ENCODE measurements at regions not wholly inside any gene's neighbourhood (a gene's known extent, or its start where the extent isn't known, plus 50 kb on each side); places are given as distances from the start of the nearest gene placed in this dataset.

DNA sequence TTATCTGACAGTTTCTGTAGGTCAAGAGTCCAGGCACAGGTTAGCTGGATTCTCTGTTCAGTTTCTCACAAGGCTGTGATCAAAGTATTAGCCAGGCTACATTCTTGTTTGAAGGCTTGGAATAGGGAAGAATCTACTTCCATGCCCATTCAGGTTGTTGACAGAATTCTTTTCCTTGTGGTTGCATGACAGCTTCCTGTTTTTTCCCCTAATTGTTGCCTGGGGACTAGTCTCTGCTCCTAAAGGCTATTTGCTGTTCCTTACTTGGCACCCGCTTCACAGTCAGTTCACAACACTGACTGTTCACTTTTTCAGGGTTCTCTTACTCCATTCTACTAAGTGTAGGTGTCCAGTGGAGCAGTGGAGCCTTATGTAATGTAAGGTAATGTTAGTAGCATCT, 115.4 kb upstream of the GBE1 start:
- Histone ChIP-seq H3K27me3 (ENCODE audit: control insufficient read depth, insufficient read depth, low read length) (no peaks in the 10 kb centered on the region), H3K4me3 (ENCODE audit: low read depth, low read length) (no peak overlapping the region), H3K36me3 (ENCODE audit: control insufficient read depth, insufficient read depth, low read length) (no peaks in the 10 kb centered on the region)
- TF ChIP-seq, protein P1, sequence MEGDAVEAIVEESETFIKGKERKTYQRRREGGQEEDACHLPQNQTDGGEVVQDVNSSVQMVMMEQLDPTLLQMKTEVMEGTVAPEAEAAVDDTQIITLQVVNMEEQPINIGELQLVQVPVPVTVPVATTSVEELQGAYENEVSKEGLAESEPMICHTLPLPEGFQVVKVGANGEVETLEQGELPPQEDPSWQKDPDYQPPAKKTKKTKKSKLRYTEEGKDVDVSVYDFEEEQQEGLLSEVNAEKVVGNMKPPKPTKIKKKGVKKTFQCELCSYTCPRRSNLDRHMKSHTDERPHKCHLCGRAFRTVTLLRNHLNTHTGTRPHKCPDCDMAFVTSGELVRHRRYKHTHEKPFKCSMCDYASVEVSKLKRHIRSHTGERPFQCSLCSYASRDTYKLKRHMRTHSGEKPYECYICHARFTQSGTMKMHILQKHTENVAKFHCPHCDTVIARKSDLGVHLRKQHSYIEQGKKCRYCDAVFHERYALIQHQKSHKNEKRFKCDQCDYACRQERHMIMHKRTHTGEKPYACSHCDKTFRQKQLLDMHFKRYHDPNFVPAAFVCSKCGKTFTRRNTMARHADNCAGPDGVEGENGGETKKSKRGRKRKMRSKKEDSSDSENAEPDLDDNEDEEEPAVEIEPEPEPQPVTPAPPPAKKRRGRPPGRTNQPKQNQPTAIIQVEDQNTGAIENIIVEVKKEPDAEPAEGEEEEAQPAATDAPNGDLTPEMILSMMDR (IDR thresholded peaks at IDR 0.05; ENCODE audit: insufficient read depth, low read depth, low read length): no peak
- ChIA-PET POLR2A (no interaction called here), CTCF (interaction anchor here (0.7 kb wide), 1 partner anchor 25 kb away, joined by 3 read pairs; no protein-coding TSS in a partner anchor)
- DNase-seq (ENCODE audit: low read depth): no peak

DNA sequence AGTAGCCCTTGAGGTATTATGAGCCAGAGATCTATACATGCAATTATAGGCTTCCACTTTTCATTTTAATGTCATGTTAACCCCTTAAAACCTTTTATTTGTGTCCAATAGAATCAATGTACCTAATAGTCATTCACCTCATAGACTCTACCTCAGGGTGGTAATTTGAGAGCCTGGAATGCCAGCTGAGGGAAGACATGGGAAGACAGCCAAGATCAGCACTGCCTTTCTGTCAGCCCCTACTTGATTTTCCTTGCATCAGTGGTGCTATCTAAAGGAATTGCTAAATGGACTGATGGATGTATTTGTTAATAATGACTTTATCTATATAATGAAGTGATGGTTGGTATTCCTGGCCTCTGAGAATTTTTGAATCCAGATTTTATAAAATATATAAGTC, 113.3 kb upstream of the GBE1 start:
- POLR2A ChIA-PET: no interaction called here
- Histone ChIP-seq H3K4me3 (ENCODE audit: low read depth, low read length) (no peak overlapping the region), H3K36me3 (ENCODE audit: control insufficient read depth, insufficient read depth, low read length) (no peaks in the 10 kb centered on the region), H3K27me3 (ENCODE audit: control insufficient read depth, insufficient read depth, low read length) (no peaks in the 10 kb centered on the region)
- TF ChIP-seq, protein P1 (IDR thresholded peaks at IDR 0.05; ENCODE audit: insufficient read depth, low read depth, low read length): no peak
- CTCF ChIA-PET: interaction anchor here (1.2 to 2.0 kb wide), 2 partner anchors 35 to 36 kb away, joined by 3 to 4 read pairs; no protein-coding TSS in a partner anchor
- DNase-seq (ENCODE audit: low read depth): no peak

DNA sequence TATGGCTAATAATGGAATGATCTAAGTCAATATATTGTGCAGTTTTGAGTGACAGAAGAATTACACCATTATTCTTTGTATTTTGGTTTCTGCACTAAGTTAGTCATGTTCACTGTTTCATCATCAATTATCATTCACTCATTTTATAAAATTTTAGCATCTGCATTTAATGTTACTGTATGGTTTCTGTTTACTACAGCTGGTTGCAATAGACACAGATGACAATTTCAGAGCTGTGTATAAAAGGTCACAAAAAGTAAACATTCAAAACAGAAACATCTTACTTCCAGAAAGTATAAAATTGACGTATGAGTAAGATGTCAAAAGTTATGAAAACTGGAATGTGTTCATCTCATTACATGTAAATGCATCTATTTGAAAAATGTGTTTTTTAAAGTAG, 111.1 kb upstream of the GBE1 start:
- TF ChIP-seq, protein P1 (IDR thresholded peaks at IDR 0.05; ENCODE audit: insufficient read depth, low read depth, low read length): no peak
- ChIA-PET CTCF (interaction anchor here (0.6 to 1.2 kb wide), 2 partner anchors 207 to 260 kb away, joined by 3 to 5 read pairs; no protein-coding TSS in a partner anchor), POLR2A (no interaction called here)
- Histone ChIP-seq H3K4me3 (ENCODE audit: low read depth, low read length) (no peak overlapping the region), H3K27me3 (ENCODE audit: control insufficient read depth, insufficient read depth, low read length) (no peaks in the 10 kb centered on the region), H3K36me3 (ENCODE audit: control insufficient read depth, insufficient read depth, low read length) (no peaks in the 10 kb centered on the region)
- no peak for DNase-seq (ENCODE audit: low read depth)

DNA sequence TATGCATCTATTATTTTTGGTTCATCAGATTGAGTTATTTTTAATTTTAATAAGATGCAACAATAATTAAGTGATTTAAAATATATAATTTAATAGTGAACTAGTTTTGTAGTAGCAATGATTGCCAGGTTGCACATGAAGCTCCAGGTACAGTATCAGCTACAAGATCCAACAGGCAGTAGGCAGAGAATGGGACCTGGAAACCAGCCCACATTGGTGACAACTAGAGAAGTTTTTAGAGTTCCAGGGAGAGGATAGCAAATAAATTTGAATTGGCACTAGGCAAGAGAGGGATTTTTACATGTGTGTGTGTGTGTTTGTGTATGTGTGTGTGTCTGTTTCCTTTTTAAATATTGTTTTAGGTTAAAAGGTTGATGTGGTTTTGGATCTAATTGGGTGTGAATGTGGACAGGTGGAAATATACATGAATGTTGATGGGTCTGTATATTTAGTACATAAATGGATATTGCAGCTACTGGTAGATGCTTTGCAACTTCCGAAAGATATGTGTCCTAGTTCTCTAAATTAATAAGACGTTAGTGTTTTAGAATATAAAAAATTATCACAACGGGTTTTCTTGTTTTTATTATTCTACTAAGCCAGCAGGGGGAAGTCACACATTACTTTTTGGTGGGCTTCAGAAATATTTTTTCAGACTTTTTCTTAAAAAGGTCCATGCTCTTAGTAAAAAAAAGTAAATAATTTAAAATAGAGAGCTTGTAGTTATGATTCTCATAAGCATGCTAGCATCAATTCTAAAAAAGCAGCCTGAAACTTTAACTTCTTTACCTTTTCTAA, 110.1 kb upstream of the GBE1 start:
- TF ChIP-seq, protein P1 (IDR thresholded peaks at IDR 0.05; ENCODE audit: insufficient read depth, low read depth, low read length): no peak
- Histone ChIP-seq H3K4me3 (ENCODE audit: low read depth, low read length) (no peak overlapping the region), H3K27me3 (ENCODE audit: control insufficient read depth, insufficient read depth, low read length) (no peaks in the 10 kb centered on the region), H3K36me3 (ENCODE audit: control insufficient read depth, insufficient read depth, low read length) (no peaks in the 10 kb centered on the region)
- CTCF ChIA-PET: interaction anchor here (0.6 to 0.9 kb wide), 2 partner anchors 9 to 206 kb away, joined by 3 read pairs; no protein-coding TSS in a partner anchor
- DNase-seq (ENCODE audit: low read depth): no peak
- POLR2A ChIA-PET: no interaction called here

DNA sequence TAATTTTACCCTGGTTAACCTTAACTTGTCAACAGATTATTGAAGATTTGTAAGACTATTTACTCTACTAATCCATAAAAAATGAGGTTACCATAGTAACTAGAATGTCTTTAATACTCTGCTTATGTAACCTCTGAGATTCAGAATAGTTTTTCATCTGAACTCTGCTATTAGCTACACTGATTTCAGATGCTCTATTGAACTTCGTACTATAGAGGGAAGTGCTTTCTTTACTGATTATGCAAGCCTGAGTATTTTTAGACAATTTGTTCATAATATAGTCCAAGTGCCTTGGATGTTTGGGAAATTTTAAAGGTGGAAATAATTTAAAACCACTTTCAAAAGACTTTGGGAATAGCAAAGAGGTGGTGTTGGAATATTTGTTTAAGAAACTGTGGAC, 107.9 kb upstream of the GBE1 start:
- CTCF ChIA-PET: no interaction called here
- Histone ChIP-seq H3K36me3 (ENCODE audit: control insufficient read depth, insufficient read depth, low read length) (no peaks in the 10 kb centered on the region), H3K4me3 (ENCODE audit: low read depth, low read length) (no peak overlapping the region), H3K27me3 (ENCODE audit: control insufficient read depth, insufficient read depth, low read length) (no peaks in the 10 kb centered on the region)
- TF ChIP-seq, protein P1 (IDR thresholded peaks at IDR 0.05; ENCODE audit: insufficient read depth, low read depth, low read length): no peak
- POLR2A ChIA-PET: no interaction called here
- DNase-seq (ENCODE audit: low read depth): no peak
